PC-9 (cell line): ENCODE measurements at regions not wholly inside any gene's neighbourhood (a gene's known extent, or its start where the extent isn't known, plus 50 kb on each side); places are given as distances from the start of the nearest gene placed in this dataset.

Source experiments
- BruUV-seq: library from RNA; stranded (reverse); fragments of 400-500 nt; replicated peaks from 2 replicates; lab custom pipeline; 2021; lab: Mats Ljungman, UMichigan
- CTCF ChIA-PET: fragments of 300-600 bp; sonication (Branson Sonifier 250); formaldehyde crosslinking; loops from one replicate; lab custom pipeline; 2022; ENCODE audit warnings: antibody characterized with exemption; lab: Charles Lee
- POLR2A ChIA-PET: fragments of 300-600 bp; sonication (Branson Sonifier 250); formaldehyde crosslinking; loops from one replicate; lab custom pipeline; 2022; ENCODE audit warnings: antibody characterized with exemption; ENCODE audit not compliant: unreplicated experiment; lab: Charles Lee
- DNase-seq, 2 experiments: peaks; one replicate each; pipeline versions ENCODE4 v3.0.0 to v3.0.0-alpha.2; 2015 to 2022; ENCODE audit warnings: mixed read lengths in 1 of 2
- H2AFZ ChIP-seq: fragments of 200-600 bp; sonication (generic); 2 replicates; pipeline ENCODE4 v1.8.1; 2017; ENCODE audit warnings: antibody characterized with exemption
- H3F3A ChIP-seq: fragments of 200-600 bp; sonication (generic); 2 replicates; pipeline ENCODE4 v1.8.1; 2017; ENCODE audit warnings: antibody characterized with exemption, mild to moderate bottlenecking, low read depth; ENCODE audit not compliant: insufficient read depth
- H3K27ac ChIP-seq: fragments of 200-600 bp; sonication (generic); 2 replicates; pipeline ENCODE4 v1.6.1; 2016; ENCODE audit warnings: mixed run types
- H3K27me3 ChIP-seq: fragments of 200-600 bp; sonication (generic); 2 replicates; pipeline ENCODE4 v1.6.1; 2016; ENCODE audit warnings: low read depth, mixed run types; ENCODE audit not compliant: insufficient read depth
- H3K36me3 ChIP-seq: fragments of 200-600 bp; sonication (generic); 2 replicates; pipeline ENCODE4 v1.6.1; 2016; ENCODE audit warnings: low read depth, mixed run types
- H3K4me1 ChIP-seq: fragments of 200-600 bp; sonication (generic); replicated peaks from 2 replicates; pipeline ENCODE4 v1.6.1; 2016; ENCODE audit warnings: mixed run types; ENCODE audit not compliant: insufficient read depth
- H3K4me2 ChIP-seq: fragments of 200-600 bp; sonication (generic); 2 replicates; pipeline ENCODE4 v1.6.1; 2017; ENCODE audit warnings: mixed run types
- H3K4me3 ChIP-seq: fragments of 200-600 bp; sonication (generic); 2 replicates; pipeline ENCODE4 v1.6.1; 2016; ENCODE audit warnings: mixed run types
- H3K79me2 ChIP-seq: fragments of 200-600 bp; sonication (generic); 2 replicates; pipeline ENCODE4 v1.6.1; 2017; ENCODE audit warnings: low read depth, mixed run types
- H3K9me2 ChIP-seq: fragments of 200-600 bp; sonication (generic); 2 replicates; pipeline ENCODE4 v1.8.1; 2017; ENCODE audit warnings: mild to moderate bottlenecking; ENCODE audit not compliant: insufficient read depth
- H3K9me3 ChIP-seq: fragments of 200-600 bp; sonication (generic); 2 replicates; pipeline ENCODE4 v1.8.1; 2016; ENCODE audit warnings: low read depth; ENCODE audit not compliant: insufficient read depth
- H4K20me1 ChIP-seq: fragments of 200-600 bp; sonication (generic); 2 replicates; pipeline ENCODE4 v1.8.1; 2017; ENCODE audit not compliant: insufficient read depth
- CTCF ChIP-seq: fragments of 200-600 bp; sonication (generic); conservative IDR thresholded peaks from 2 replicates; pipeline ENCODE4 v1.6.1; 2017; ENCODE audit warnings: mixed run types, antibody characterized with exemption, mild to moderate bottlenecking, moderate library complexity
- EZH2 ChIP-seq: fragments of 200-600 bp; sonication (generic); IDR thresholded peaks from 2 replicates; pipeline ENCODE4 v1.8.0; 2017; ENCODE audit warnings: antibody characterized with exemption, low read depth
- intact Hi-C: fragments of 100-400 bp; cut with micrococcal nuclease; formaldehyde crosslinking; loops from one replicate; pipeline ENCODE4 v1.10.0; 2022; ENCODE audit not compliant: unreplicated experiment

- H3K4me2 ChIP-seq = no peak overlapping the region
- H3K36me3 ChIP-seq = no peaks in the 10 kb centered on the region
- no peak overlapping the region for H2AFZ ChIP-seq
- DNase-seq = no peak
- BruUV-seq = no TSS peak
- TF ChIP-seq EZH2 = no peak
- no peak for TF ChIP-seq CTCF
- no peaks in the 10 kb centered on the region for H3K79me2 ChIP-seq
- POLR2A ChIA-PET = interaction anchor here (0.7 kb wide), 1 partner anchor 260 kb away, joined by 9 read pairs; no protein-coding TSS in a partner anchor
- no peaks in the 10 kb centered on the region for H3K4me1 ChIP-seq
- H3K4me3 ChIP-seq = no peak overlapping the region
- H3K27me3 ChIP-seq = no peaks in the 10 kb centered on the region
- intact Hi-C loops = loop anchor here (10.0 kb wide), 1 partner anchor 915 kb away; no protein-coding TSS in a partner anchor
- no peaks in the 10 kb centered on the region for H3K9me2 ChIP-seq
- CTCF ChIA-PET = no interaction called here
- H3F3A ChIP-seq = no peaks in the 10 kb centered on the region
- H3K27ac ChIP-seq = no peak overlapping the region
- H3K9me3 ChIP-seq = no peaks in the 10 kb centered on the region
- no peaks in the 10 kb centered on the region for H4K20me1 ChIP-seq
Observed at GRCh38 chr12:28879379-28879778, 269.7 kb upstream of the FAR2 start.

GRCh38 chr12:28882444-28882843 is 266.6 kb upstream of the FAR2 start:
- no peaks in the 10 kb centered on the region for H3K79me2 ChIP-seq
- no peak overlapping the region for H3K4me2 ChIP-seq
- intact Hi-C loops = loop anchor here (10.0 kb wide), 1 partner anchor 112 kb away; no protein-coding TSS in a partner anchor
- no peaks in the 10 kb centered on the region for H3K9me3 ChIP-seq
- no peaks in the 10 kb centered on the region for H3K27me3 ChIP-seq
- no peak overlapping the region for H2AFZ ChIP-seq
- H3F3A ChIP-seq = no peaks in the 10 kb centered on the region
- POLR2A ChIA-PET = no interaction called here
- H3K9me2 ChIP-seq = no peaks in the 10 kb centered on the region
- DNase-seq = no peak
- H3K4me3 ChIP-seq = no peak overlapping the region
- H3K27ac ChIP-seq = no peak overlapping the region
- CTCF ChIA-PET = no interaction called here
- H4K20me1 ChIP-seq = no peaks in the 10 kb centered on the region
- no peaks in the 10 kb centered on the region for H3K36me3 ChIP-seq
- no TSS peak for BruUV-seq
- TF ChIP-seq EZH2 (no peak), CTCF (no peak)
- H3K4me1 ChIP-seq = no peaks in the 10 kb centered on the region

- ChIA-PET CTCF (interaction anchor here (0.6 kb wide), 1 partner anchor 101 kb away, joined by 3 read pairs; no protein-coding TSS in a partner anchor), POLR2A (interaction anchor here (0.6 to 0.7 kb wide), 3 partner anchors 11 to 1939 kb away, joined by 3 to 4 read pairs (median 4); no protein-coding TSS in a partner anchor)
- Histone ChIP-seq H3K9me2 (no peaks in the 10 kb centered on the region), H3F3A (no peaks in the 10 kb centered on the region), H3K4me2 (no peak overlapping the region), H3K4me1 (no peaks in the 10 kb centered on the region), H2AFZ (no peak overlapping the region), H3K27me3 (no peaks in the 10 kb centered on the region), H3K79me2 (no peaks in the 10 kb centered on the region), H3K4me3 (no peak overlapping the region), H4K20me1 (no peaks in the 10 kb centered on the region), H3K36me3 (no peaks in the 10 kb centered on the region), H3K27ac (no peak overlapping the region), H3K9me3 (no peaks in the 10 kb centered on the region)
- BruUV-seq = no TSS peak
- DNase-seq = no peak
- TF ChIP-seq CTCF = no peak
- TF ChIP-seq EZH2 = no peak
- intact Hi-C loops = loop anchor here (10.0 kb wide), 1 partner anchor 111 kb away; no protein-coding TSS in a partner anchor
Observed at GRCh38 chr12:28883406-28883997, 265.6 kb upstream of the FAR2 start.
